ENCODE measurements at regions not wholly inside any gene's neighbourhood (a gene's known extent, or its start where the extent isn't known, plus 50 kb on each side); places are given as distances from the start of the nearest gene placed in this dataset.

DNA sequence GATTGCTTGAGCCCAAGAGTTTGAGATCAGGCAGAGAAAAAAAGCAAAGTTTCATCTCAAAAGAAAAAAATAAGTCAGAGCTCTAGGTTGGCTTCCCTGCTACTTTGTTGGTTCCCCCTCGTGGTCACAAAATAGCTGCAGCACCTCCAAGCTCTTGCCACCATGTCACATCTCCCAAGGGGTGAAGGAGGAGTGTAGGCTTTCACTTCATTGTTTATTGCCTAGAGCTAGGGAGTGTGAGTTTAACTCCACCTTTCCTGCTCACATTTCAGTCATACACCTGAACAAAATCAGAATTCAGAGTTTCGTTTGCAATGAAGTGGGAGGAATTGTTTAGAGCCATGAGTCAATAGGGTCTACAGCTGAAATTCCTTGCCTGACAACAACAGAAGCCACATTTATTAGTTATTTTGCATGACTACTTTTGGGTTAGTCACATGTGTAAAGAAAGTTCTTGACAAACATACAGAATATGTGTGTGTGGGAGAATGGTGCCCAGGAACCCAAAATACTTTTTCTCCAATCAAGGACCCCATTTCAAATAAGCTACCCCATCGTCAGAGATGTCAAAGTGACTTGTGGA lies 56.2 kb upstream of the UFL1 start:
- Histone ChIP-seq H3K4me1 (no peaks in the 10 kb centered on the region), H3K4me2 (ENCODE audit: low read length) (no peak overlapping the region), H3K27ac (no peak overlapping the region), H2AFZ (no peak overlapping the region), H3K36me3 (ENCODE audit: control insufficient read depth, insufficient read depth, low read length) (no peaks in the 10 kb centered on the region), H3K9ac (no peak overlapping the region), H3K79me2 (no peaks in the 10 kb centered on the region), H3K9me3 (ENCODE audit: control insufficient read depth, low read length) (no peaks in the 10 kb centered on the region), H3K4me3 (ENCODE audit: low read depth, low read length) (no peak overlapping the region), H3K27me3 (ENCODE audit: control insufficient read depth, insufficient read depth, low read length) (no peaks in the 10 kb centered on the region)
- TF ChIP-seq, protein P1, sequence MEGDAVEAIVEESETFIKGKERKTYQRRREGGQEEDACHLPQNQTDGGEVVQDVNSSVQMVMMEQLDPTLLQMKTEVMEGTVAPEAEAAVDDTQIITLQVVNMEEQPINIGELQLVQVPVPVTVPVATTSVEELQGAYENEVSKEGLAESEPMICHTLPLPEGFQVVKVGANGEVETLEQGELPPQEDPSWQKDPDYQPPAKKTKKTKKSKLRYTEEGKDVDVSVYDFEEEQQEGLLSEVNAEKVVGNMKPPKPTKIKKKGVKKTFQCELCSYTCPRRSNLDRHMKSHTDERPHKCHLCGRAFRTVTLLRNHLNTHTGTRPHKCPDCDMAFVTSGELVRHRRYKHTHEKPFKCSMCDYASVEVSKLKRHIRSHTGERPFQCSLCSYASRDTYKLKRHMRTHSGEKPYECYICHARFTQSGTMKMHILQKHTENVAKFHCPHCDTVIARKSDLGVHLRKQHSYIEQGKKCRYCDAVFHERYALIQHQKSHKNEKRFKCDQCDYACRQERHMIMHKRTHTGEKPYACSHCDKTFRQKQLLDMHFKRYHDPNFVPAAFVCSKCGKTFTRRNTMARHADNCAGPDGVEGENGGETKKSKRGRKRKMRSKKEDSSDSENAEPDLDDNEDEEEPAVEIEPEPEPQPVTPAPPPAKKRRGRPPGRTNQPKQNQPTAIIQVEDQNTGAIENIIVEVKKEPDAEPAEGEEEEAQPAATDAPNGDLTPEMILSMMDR (IDR thresholded peaks at IDR 0.05): no peak

DNA sequence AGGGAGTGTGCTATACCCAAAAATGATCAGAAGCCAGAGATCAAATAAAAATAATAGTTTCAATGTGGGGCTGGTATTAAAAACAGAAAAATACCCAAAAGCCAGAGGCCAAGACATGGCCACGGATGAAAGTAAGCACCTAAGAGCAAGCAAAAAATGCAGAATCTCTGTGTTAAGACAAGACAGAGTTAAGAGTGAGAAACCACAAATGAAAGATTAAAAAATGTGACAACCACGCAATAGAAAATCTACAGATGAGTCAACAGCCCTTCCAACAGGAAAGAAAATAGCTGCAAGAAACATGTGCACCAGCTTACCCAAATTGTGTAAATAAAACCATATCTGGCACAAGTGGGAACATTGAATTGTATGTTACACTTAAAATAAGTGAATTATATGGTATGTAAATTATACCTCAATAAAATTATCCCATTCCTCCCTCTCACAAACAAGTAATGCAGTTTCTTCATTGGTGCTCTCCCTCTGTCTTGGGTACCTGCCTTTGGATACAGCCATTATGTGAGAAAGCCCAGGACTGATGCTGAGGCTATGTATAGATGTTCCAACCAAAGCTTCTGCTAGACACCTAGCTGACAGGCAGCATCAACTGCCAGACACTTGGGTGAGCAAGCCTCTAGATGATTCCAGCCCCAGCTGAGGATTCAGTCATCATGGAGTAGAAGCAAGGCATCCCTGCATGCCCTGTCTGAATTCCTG lies 55.3 kb upstream of the UFL1 start:
- Histone ChIP-seq H3K27ac (no peak overlapping the region), H3K79me2 (no peaks in the 10 kb centered on the region), H3K4me1 (no peaks in the 10 kb centered on the region), H3K4me3 (ENCODE audit: low read depth, low read length) (no peak overlapping the region), H3K9me3 (ENCODE audit: control insufficient read depth, low read length) (no peaks in the 10 kb centered on the region), H3K36me3 (ENCODE audit: control insufficient read depth, insufficient read depth, low read length) (no peaks in the 10 kb centered on the region), H3K27me3 (ENCODE audit: control insufficient read depth, insufficient read depth, low read length) (no peaks in the 10 kb centered on the region), H3K4me2 (ENCODE audit: low read length) (no peak overlapping the region), H2AFZ (no peak overlapping the region), H3K9ac (no peak overlapping the region)
- TF ChIP-seq, protein P1 (IDR thresholded peaks at IDR 0.05): no peak

DNA sequence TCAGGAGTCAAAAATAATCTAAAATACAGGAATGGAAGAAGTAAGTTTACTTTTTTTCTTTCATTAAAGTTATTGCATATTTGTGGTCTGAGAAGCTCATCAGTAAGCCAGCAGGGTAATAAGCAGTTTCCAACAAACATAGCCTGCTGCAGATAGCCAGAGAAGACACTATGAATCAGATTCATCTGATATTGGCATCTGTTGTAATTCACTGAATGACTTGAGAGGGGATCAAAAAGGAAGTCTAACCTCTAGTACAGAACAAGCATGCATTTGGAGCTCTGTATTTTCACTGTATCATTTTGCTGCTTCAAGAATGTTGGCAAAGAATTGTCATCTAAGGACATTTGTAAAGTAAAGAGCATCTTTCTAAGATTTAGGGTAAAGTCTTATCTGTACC lies 53.8 kb upstream of the UFL1 start:
- H3K27me3 ChIP-seq (ENCODE audit: control insufficient read depth, insufficient read depth, low read length): no peaks in the 10 kb centered on the region
- no peaks in the 10 kb centered on the region for H3K4me1 ChIP-seq
- TF ChIP-seq, protein P1 (IDR thresholded peaks at IDR 0.05): no peak
- H3K9ac ChIP-seq: no peak overlapping the region
- no peaks in the 10 kb centered on the region for H3K79me2 ChIP-seq
- no peaks in the 10 kb centered on the region for H3K9me3 ChIP-seq (ENCODE audit: control insufficient read depth, low read length)
- no peak overlapping the region for H3K27ac ChIP-seq
- H3K4me2 ChIP-seq (ENCODE audit: low read length): no peak overlapping the region
- H2AFZ ChIP-seq: no peak overlapping the region
- no peaks in the 10 kb centered on the region for H3K36me3 ChIP-seq (ENCODE audit: control insufficient read depth, insufficient read depth, low read length)
- H3K4me3 ChIP-seq (ENCODE audit: low read depth, low read length): no peak overlapping the region

DNA sequence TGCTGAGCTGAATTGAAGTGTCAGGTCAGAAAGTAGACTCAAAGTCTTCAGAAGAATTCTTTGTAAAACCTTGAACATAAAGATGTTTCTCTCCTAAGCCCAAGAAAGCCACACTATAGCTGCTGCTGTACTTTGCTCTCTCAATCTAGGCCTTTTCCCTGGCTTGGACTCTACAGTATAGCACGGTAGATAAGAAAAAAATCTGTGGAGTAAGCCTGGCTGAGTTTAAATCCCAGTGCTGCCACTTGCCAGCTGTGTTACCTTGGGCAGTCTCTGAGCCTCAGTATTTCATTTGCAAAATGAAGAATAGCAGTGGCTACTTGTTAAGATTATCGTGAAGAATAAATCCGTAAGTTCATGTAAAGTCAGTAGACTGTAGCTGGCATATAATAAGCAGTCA lies 53.3 kb upstream of the UFL1 start:
- Histone ChIP-seq H3K27me3 (ENCODE audit: control insufficient read depth, insufficient read depth, low read length) (no peaks in the 10 kb centered on the region), H3K9ac (no peak overlapping the region)

More for the DNA sequence above, 53.3 kb upstream of the UFL1 start:
- Histone ChIP-seq H3K79me2 (no peaks in the 10 kb centered on the region), H3K4me1 (no peaks in the 10 kb centered on the region), H3K4me2 (ENCODE audit: low read length) (no peak overlapping the region), H3K9me3 (ENCODE audit: control insufficient read depth, low read length) (no peaks in the 10 kb centered on the region), H3K36me3 (ENCODE audit: control insufficient read depth, insufficient read depth, low read length) (no peaks in the 10 kb centered on the region), H3K4me3 (ENCODE audit: low read depth, low read length) (no peak overlapping the region), H3K27ac (no peak overlapping the region), H2AFZ (no peak overlapping the region)
- TF ChIP-seq, protein P1 (IDR thresholded peaks at IDR 0.05): no peak
